HG02970 (cell line): ENCODE measurements at regions not wholly inside any gene's neighbourhood (a gene's known extent, or its start where the extent isn't known, plus 50 kb on each side); places are given as distances from the start of the nearest gene placed in this dataset.
"Not testable (repeated sequence)": the region's sequence is repeated elsewhere in the genome, so short reads cannot be mapped to it uniquely, and the experiment has no call there.

Experiments
- ATAC-seq: cut with Tn5 transposase; IDR thresholded peaks from one replicate; pipeline ENCODE4 v1.9.1; 2021; ENCODE audit warnings: mild to moderate bottlenecking, moderate library complexity, moderate number of reproducible peaks; ENCODE audit not compliant: unreplicated experiment, low FRiP score

DNA sequence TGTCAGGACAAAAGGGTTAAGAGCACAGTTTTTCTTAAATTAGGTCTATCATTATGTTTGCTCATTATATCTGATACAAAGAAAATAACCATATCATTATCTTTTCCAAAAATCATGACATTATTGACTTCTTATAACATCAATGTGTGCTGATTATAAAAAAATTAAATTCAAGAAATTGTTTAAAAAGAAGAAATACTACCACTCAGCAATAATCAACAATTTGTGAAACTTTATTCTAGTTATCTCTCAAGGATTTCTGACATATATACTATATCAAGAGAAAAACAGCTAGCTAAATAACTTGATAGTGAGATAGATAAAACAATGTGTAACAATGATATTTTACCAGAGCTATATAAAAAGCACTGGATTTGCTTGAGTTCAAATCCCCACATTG is 360.7 kb upstream of the PHF14 start:
- no peak for ATAC-seq

DNA sequence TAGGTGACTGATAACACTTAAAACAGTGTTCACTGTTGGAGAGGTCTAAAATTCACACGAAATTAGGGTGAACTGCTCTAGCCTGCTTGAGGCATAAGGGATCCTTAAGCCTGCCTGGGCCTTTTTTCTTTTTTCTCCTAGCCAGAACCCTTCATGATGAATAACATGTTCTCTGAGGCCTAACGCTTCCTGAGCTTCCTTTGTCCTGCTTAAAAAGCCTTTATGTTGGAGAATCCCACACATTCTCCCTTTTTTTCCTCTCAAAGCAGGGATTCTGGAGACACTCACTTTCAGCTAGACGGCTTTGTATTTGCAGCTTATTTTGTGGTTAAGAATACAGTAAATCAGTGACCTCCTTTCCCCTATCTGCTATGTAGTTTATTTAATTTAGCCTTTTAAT is 354.7 kb upstream of the PHF14 start:
- ATAC-seq: no peak

DNA sequence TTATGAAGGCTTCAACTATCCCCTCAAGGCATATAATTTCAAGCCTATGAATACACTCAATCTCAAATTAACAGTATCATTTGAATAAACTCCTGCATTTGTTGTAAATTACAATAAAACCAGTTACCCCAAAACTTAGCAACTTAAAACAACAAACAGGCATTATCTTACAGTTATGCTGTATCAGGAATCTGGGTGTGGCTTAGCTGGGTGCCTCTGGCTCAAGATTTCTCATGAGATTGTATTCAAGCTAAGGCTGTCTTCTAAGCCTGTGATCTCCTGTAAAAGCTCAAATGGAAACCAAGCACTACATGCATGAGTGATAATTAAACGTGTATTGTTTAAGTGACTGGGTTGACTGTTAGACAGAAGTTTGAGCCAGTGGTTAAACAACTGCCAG is 341.0 kb upstream of the PHF14 start:
- ATAC-seq: no peak

DNA sequence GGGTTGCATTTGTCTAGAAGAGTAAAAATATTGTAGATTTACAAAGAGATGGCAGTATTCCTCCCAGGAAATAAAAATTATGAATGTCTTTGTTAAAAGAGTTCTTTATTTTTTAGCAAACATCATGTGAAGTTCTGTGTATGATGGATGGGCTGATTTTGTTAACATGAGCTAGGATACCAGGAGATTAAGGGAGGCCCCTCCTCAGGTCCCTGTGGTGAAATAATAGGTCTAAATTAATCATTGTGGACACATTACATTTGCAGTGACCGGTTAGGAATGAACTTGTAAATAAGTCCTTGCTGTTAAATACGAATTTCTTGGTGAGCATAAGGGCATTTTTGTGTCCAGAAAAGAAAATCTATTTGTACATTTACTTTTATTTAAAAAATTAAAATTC is 339.4 kb upstream of the PHF14 start:
- ATAC-seq: no peak

DNA sequence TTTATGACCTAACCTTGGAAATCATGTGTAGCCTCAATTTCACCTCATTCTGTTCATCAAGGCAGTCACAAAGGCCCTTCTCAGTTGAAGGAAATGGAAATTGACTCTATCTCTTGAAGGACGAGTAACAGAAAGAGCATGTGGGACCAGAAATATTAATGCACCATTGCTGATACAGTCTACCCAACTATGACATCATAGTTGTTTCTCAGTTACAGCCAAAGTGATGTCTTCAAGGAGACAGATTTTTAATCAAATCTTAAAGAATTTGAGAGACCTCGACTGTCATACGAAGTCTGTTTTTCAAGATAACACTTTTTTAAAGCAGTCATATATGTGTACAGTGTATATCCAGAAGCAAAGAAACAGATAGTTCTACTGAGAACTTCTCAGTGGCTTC is 335.7 kb upstream of the PHF14 start:
- ATAC-seq: no peak

DNA sequence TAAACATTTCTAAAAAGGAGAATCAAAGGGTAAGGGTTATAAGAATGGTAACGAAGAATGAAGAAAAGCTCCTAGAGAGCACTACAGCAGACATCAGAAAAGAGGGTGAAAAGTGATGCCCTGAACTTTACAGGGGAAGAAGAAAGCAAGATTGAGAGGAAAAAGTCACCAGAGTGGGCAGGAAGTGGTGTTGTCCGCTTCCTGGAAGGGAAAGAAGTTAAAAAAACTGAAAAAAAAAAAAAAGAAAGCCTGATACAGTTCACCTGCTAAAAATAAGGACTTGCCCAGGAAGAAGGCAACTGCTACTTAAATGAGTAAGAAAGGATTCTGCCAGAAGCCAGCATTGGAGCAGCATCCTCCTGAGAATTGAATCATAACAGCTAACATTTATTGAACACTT is 330.1 kb upstream of the PHF14 start:
- no peak for ATAC-seq

DNA sequence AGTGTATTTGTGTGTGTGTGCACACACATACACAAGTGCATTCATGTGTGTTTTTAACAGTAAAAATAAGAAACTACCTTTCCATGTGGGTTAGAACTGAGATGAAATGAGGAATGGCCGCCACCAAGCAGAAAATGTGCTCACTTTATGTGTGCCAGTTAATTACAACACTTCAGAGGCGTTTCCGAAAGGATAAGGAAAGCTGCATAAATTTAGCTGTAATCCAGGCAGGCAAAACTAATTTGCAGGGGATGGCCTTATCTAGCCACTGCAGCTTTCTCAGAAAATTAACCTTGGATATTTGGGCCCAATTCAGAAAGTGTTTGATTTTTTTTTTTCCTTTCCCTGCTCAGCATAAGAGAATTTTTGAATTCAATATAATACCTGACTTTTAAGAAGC is 328.8 kb upstream of the PHF14 start:
- no peak for ATAC-seq

DNA sequence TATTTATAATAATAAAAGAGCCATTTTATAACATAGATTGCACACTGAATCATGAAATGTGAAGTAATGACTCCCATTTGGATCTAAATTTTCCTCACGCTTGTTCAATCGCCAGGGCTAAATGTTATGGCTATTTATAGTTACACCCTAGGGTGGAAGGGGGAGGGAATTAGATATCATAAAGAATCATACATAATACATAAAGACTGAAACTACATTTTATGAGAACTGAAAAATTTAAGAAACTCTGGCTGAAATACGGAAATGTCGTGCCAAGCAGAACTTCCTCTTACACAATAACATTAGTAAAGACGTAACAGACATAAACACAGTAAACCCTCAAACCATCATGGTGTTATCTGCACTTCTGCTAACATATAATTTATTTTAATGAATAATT is 327.5 kb upstream of the PHF14 start:
- ATAC-seq: no peak

DNA sequence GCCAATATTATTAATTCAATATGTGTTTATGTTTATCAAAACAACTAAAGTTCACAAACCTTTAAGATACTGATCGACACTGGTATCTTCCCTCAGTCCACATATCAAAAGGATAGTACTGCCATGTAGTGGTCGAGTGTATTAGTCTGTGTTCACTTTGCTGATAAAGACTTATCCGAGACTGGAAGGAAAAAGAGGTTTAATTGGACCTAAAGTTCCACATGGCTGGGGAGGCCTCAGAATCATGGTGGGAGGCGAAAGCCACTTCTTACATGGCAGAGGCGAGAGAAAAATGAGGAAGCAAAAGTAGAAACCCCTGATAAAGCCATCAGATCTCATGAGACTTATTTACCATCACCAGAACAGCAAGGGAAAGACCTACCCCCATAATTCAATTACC is 325.4 kb upstream of the PHF14 start:
- ATAC-seq: no peak

DNA sequence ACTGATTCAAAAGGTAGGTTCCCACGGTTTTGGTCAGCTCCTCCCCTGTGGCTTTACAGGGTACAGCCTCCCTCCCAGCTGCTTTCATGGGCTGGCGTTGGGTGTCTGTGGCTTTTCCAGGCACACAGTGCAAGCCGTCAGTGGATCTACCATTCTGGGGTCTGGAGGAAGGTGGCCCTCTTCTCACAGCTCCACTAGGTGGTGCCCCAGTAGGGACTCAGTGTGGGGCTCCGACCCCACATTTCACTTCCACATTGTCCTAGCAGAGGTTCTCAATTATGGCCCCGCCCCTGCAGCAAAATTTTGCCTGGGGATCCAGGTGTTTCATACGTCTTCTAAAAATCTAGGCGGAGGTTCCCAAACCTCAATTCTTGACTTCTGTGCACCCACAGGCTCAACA is 324.6 kb upstream of the PHF14 start:
- not testable (repeated sequence) for ATAC-seq

DNA sequence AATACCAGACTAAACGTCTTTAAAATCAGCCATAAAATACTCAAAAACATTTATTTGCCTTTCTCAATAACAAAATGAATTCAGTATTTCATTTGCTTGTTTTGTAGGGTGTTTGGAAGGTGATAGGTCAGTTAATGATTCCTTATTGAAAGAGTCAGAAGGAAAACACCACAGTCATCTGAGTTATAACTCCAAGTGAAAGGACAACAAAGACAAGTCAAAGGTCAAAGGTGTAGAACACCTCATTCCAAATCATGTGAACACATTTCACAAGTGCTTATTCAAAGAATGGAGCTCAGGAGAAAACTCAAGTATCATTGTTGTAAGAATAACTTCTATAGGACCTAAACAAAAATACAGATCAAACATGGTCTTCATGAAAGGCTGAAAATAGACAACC is 318.6 kb upstream of the PHF14 start:
- no peak for ATAC-seq

DNA sequence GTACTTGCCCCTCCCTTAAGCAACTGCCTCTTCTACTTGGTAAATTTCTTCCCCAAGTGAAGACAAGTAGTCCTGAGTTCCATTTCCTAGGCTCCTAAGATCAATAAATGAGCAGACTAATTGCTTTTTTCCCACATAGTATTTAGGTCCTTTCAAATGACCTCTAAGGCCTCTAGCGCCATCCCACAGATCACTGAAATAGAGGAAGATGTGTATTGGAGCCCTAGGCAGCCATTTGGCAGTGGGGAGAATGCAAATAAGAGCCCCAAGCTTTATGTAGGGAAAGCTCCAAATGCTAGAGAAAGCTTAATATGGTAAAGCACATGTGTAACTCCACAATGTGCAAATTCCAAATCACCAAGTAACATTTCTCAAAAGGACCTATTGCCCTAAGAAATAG is 316.5 kb upstream of the PHF14 start:
- no peak for ATAC-seq

DNA sequence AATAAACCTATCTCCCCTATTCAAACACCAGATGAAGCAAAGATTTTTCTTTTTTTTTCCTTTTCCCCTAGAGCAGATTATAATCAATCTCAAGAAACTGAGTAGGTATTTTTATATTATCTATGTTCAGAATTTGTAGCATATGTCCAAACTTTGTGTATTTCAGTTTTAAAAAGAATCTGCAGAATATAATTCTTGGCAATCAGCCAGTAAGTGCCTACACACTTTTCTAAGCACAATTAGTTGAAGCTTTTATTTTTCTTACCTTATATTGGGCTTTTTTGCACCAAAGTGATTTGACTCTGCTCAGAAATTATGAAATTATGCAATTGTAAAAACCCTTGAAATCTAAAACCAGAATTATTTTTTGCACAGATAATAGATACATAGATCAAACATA is 315.8 kb upstream of the PHF14 start:
- no peak for ATAC-seq

DNA sequence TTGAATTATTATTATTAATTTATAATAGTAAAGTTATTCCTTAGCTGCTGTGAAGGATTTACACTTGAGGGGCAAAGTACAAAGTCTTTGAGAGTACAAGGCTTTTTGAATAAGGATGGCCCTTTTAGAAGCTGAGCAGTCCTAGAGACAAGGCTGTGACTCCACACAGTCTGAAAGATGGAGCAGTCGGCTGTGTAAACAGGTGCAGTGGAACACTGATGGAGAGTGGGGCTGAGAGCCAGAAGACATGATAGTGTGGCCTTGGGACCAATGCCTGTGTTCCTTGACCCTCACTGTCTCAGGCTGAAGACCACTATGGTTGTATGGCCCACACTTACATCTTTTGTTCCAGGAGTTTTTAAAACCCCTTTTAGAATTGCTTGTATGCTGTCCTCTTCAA is 311.2 kb upstream of the PHF14 start:
- no peak for ATAC-seq

DNA sequence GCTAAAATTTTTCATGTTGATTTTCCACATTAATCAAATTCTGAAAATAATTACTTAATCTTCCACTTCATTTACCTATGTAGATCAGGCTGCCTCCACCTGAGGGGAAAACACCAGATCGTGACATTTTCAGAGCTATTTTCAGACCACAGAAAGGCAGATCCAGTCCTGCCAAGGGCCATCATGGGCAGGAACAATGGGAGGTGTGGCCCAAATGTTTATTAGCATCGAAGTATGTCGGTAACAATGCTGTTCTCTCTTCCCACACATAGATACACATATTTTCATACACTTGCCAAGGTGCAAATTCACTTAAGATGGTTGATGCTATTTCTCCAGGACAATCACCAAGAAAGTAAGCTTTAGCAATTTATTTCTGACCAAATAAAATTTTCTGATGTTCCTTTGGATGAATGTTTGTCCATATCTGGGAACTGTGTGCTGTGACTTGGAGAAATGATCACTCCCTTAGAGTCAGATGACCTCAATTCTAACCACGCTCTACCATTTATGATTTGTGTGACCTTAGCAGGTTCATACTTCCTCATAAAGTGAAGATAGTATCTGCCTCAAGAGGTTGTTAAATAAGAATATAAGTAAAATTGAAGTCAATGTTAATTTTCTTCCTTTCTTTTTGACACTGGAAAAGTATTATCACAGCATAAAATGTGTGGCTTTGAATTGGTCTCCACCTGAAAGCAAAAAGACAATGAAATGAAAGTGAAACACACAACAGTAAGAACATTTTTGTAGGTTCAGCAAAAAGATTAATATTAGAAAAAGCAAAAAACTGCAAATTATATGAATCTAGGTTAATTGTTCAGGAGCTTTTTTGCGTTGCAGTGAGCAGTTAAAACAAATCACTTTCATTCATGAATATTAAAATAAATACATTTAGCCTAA is 310.4 kb upstream of the PHF14 start:
- ATAC-seq: no peak

DNA sequence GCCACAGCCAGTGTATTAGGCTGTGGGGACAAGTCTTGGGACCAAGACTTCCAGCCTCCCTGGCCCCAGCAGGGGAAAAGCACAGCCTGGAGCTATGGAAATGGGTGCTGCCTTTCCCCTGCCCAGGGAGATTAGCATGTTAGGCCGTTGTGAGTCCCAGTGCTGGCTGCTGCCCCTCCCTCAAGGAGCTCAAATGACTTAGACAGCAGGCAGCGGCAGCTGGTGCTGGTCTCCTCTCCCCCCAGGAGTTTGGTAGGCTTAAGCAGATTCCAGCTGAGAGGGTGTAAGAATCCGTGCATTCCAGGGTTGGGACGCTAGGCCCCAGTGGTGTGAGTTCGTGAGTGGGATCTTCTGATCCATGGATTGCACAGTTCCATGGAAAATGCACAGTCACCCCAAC is 301.5 kb upstream of the PHF14 start:
- ATAC-seq: no peak

DNA sequence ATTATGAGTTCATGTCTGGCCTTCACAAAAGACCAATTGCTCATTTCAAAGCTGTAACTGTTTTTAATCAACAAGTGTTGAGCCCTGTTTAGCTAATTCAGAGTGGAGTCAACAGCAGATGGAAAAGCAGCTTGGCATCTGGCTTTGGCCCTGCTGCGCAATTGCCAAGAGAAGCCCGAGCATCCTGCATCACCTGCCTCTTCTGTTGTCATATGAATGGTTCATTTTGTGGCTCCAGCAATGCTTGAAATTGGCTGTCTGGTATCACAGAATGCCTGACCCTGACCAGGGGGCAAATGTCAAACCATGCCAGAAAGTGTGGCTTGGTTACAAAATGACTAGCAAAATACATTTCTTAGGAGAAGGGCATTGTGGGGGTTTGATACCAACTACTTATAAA is 296.5 kb upstream of the PHF14 start:
- no peak for ATAC-seq

DNA sequence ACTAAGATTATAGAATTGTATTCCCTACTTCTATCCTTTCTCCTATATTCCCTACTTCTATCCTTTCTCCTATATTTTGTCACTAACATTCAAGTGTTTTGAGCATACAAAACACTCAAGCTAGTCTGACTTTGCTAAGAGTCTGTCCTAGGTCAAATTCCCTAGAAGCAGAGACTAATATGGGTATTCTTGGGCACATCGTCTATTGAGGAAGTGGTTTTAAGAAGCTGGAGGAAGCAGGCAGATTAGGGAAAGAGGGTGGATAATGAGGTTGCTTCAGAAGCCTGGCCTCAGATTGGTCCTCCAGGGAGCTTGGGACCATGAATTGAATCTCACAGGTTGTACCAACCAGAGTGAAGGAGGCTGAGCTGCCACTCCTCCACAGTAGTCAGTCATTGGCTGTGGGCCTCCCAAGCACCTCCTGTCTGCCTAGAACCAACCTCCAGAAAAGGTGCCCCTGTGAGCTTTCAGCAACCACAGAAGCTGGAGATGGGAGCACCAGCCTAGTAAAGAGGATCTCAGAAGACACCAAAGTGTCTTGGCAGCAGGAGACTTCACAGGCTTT is 295.9 kb upstream of the PHF14 start:
- no peak for ATAC-seq

DNA sequence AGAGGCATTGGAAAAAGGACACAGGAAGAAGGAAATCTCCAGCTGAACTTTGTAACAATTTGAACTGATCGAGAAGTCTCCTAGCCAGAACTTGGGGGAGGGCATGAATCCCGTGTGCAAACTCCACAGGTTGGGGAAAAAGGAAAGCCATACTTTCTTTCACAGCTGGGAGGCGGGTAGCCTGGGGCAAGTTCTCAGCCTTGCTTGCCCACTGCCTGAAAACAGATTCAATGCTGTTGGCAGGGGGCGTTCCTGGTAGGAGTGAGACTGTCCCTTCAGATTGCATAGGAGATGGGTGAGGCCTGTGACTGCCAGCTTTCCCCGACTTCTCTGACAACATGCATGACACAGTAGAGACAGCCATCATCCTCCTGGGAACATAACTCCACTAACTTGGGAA is 289.1 kb upstream of the PHF14 start:
- ATAC-seq: no peak

DNA sequence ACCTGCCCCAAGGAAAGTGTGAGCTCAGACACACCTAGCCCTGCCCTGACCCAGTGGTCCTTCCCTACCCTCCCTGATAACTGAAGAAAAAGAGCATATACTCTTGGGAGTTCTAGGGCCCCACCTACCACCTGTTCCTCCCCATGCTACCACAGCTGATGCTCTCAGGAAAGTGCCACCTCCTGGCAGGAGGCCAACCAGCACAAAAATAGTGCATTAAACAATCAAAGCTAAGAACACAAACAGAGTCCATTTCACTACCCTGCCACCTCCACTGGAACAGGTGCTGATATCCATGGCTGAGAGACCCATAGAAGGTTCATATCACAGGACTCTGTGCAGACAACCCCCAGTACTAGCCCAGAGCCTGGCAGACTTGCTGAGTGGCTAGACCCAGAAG is 288.6 kb upstream of the PHF14 start:
- ATAC-seq: no peak

DNA sequence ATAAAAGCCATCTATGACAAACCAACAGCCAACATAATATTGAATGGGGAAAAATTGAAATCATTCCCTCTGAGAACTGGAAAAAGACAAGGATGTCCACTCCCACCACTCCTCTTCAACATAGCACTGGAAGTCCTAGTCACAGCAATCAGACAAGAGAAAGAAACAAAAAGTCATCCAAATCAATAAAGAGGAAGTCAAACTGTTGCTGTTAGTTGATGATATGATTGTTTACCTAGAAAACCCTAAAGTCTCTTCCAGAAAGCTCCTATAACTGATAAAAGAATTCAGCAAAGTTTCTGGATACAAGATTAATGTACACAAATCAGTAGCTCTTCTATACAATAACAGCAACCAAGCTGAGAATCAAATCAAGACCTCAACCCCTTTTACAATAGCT is 285.1 kb upstream of the PHF14 start:
- ATAC-seq: no peak

DNA sequence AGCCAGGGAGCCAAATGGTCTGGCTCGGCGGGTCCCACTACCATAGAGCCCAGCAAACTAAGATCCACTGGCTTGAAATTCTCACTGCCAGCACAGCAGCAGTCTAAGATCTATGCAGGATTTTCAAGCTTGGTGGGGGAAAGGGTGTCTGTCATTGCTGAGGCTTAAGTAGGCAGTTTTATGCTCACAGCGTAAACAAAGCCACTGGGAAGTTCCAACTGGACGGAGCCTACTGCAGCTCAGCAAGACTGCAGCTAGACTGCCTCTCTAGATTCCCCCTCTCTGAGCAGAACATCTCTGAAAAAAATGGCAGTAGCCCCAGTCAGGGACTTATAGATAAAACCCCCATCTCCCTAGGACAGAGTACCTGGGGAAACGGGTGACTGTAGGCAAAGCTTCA is 277.6 kb upstream of the PHF14 start:
- no peak for ATAC-seq
